Nephron progenitor cell (in vitro differentiated cells): ENCODE measurements at regions not wholly inside any gene's neighbourhood (a gene's known extent, or its start where the extent isn't known, plus 50 kb on each side); places are given as distances from the start of the nearest gene placed in this dataset.

Source experiments
- DNase-seq: peaks from one replicate; pipeline ENCODE4 v3.0.0; 2021
- H3K27ac Mint-ChIP-seq: 2 replicates; pipeline ENCODE4 v1.8.0; 2021; ENCODE audit warnings: mild to moderate bottlenecking, moderate library complexity, mixed read lengths
- H3K27me3 Mint-ChIP-seq: 2 replicates; pipeline ENCODE4 v1.8.0; 2021; ENCODE audit warnings: mild to moderate bottlenecking, low read depth, mixed read lengths; ENCODE audit not compliant: poor library complexity
- H3K36me3 Mint-ChIP-seq: 2 replicates; pipeline ENCODE4 v1.8.0; 2021; ENCODE audit warnings: low read depth, mixed read lengths
- H3K4me1 Mint-ChIP-seq: 2 replicates; pipeline ENCODE4 v1.8.0; 2021; ENCODE audit warnings: mixed read lengths
- H3K4me3 Mint-ChIP-seq: 2 replicates; pipeline ENCODE4 v1.8.0; 2021; ENCODE audit warnings: mild to moderate bottlenecking, moderate library complexity, mixed read lengths
- H3K9me3 Mint-ChIP-seq: 2 replicates; pipeline ENCODE4 v1.8.0; 2021; ENCODE audit warnings: mild to moderate bottlenecking, moderate library complexity, mixed read lengths
- TF ChIP-seq, protein P1 (sequence below): fragments of 200-600 bp; sonication (generic); IDR thresholded peaks from 2 replicates; pipeline ENCODE4 v1.5.0; 2021; ENCODE audit warnings: antibody characterized with exemption

GRCh38 chr15:95645791-95646338, 684.6 kb upstream of the NR2F2 start:
- H3K9me3 Mint-ChIP-seq, result no peaks in the 10 kb centered on the region
- no peaks in the 10 kb centered on the region for H3K27me3 Mint-ChIP-seq
- H3K36me3 Mint-ChIP-seq, result no peaks in the 10 kb centered on the region
- DNase-seq, result no peak
- no peak overlapping the region for H3K27ac Mint-ChIP-seq
- H3K4me1 Mint-ChIP-seq, result peaks cover 21% of the 10 kb centered on the region
- no peak overlapping the region for H3K4me3 Mint-ChIP-seq
- TF ChIP-seq, protein P1, sequence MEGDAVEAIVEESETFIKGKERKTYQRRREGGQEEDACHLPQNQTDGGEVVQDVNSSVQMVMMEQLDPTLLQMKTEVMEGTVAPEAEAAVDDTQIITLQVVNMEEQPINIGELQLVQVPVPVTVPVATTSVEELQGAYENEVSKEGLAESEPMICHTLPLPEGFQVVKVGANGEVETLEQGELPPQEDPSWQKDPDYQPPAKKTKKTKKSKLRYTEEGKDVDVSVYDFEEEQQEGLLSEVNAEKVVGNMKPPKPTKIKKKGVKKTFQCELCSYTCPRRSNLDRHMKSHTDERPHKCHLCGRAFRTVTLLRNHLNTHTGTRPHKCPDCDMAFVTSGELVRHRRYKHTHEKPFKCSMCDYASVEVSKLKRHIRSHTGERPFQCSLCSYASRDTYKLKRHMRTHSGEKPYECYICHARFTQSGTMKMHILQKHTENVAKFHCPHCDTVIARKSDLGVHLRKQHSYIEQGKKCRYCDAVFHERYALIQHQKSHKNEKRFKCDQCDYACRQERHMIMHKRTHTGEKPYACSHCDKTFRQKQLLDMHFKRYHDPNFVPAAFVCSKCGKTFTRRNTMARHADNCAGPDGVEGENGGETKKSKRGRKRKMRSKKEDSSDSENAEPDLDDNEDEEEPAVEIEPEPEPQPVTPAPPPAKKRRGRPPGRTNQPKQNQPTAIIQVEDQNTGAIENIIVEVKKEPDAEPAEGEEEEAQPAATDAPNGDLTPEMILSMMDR, result no peak

DNA sequence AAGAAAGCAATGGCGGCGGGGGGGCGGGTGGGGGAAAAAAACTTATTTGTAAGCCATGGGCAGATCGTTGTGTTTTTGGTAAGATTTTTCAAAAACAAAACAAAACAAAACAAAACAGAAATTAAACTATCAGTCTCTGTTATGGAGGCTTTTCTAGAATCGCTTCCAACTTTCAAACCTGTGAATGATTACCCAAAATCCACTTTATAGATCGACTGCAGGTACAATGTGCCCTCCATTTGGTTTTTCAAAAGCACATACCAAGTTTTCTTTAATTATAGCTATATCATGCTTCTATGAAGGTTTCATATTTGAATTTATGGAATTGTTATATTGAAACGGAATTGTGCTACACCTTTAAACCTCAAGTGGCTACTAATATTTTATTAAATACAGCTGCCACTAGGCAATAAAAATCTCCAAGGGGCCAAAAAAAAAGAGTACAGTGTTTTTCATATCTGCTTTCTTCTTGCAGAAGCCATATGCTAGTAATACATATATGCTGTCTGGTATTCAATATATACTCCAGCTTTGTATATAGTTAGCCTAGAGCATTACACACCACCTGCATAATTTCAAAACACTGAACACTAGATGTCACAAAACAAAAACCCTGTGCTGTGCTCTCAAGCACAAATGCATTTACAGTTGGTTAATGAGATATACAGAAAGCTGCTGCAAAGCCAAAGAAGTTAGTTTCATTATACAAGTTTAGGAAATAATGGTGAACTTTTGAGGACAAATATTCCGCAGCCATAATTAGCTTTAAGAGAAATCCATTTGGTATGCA, 683.8 kb upstream of the NR2F2 start:
- no peaks in the 10 kb centered on the region for H3K36me3 Mint-ChIP-seq
- no peak overlapping the region for H3K4me3 Mint-ChIP-seq
- no peaks in the 10 kb centered on the region for H3K27me3 Mint-ChIP-seq
- DNase-seq, result no peak
- peaks cover 21% of the 10 kb centered on the region for H3K4me1 Mint-ChIP-seq
- no peak overlapping the region for H3K27ac Mint-ChIP-seq
- H3K9me3 Mint-ChIP-seq, result no peaks in the 10 kb centered on the region
- TF ChIP-seq, protein P1, result no peak

- Mint-ChIP-seq H3K4me3 (no peak overlapping the region), H3K36me3 (no peaks in the 10 kb centered on the region), H3K27ac (no peak overlapping the region), H3K9me3 (no peaks in the 10 kb centered on the region), H3K4me1 (peaks cover 21% of the 10 kb centered on the region), H3K27me3 (no peaks in the 10 kb centered on the region)
- TF ChIP-seq, protein P1, result no peak
- DNase-seq, result no peak
Observed at GRCh38 chr15:95647531-95648277, 682.8 kb upstream of the NR2F2 start.

DNA sequence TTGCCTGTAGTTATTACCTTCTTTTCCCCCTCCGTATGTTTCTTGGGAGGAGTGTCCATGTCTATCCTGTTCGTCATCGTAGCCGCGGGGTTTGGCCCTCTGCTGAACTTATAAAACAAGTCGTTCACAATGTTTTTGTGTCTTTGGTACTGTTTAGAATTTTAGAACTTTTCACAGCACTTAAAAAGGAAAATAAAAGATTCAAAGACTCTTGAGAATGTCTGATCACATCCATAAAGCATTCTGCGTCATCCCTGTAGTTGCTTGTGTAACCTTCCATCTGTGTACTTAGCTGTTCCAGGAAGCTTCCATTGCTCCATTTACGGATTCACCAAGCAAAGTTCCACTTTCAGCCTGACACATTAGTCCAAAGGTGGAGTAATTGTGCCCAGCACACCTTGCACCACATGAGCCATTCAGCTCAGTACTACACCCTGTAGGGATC, 677.1 kb upstream of the NR2F2 start:
- Mint-ChIP-seq H3K27me3 (peaks cover 3% of the 10 kb centered on the region), H3K4me1 (peaks cover under 1% of the 10 kb centered on the region), H3K36me3 (peaks cover 8% of the 10 kb centered on the region), H3K4me3 (no peak overlapping the region), H3K9me3 (peaks cover 22% of the 10 kb centered on the region), H3K27ac (peak overlapping the region; percentile 31)
- TF ChIP-seq, protein P1, result no peak
- no peak for DNase-seq

DNA sequence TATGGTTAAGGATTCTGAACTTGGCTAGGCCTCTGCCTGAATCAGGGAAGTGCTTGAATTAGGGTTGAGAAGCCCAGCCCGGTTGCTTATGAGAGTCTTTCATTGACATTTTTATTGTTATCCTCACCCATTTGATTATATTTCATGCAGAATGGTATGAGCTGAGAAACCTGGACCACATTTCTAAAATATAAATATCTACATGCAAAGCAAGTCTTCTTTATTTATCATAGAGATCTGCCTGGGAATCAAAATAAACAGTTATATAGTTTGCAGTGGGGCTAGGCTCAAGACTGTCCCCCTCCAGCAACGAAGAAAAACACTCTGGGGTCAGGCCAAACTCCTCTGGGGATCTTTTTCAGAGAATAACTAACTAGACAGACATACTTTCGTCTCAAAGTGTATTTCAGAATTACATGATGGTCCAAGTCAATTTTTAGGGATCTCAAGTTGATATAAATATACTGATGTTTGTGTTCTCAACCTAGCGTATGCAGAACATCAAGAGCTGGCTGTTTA, 675.4 kb upstream of the NR2F2 start:
- Mint-ChIP-seq H3K9me3 (peaks cover 25% of the 10 kb centered on the region), H3K27me3 (peaks cover 3% of the 10 kb centered on the region), H3K36me3 (peaks cover 8% of the 10 kb centered on the region), H3K4me1 (peaks cover 11% of the 10 kb centered on the region), H3K4me3 (no peak overlapping the region), H3K27ac (no peak overlapping the region)
- TF ChIP-seq, protein P1, result no peak
- DNase-seq, result no peak
